Endothelial cell (in vitro differentiated cells): ENCODE measurements at regions not wholly inside any gene's neighbourhood (a gene's known extent, or its start where the extent isn't known, plus 50 kb on each side); places are given as distances from the start of the nearest gene placed in this dataset.

Experiments
- DNase-seq: peaks from one replicate; pipeline ENCODE4 v3.0.0; 2021; ENCODE audit warnings: low spot score
- H3K27ac Mint-ChIP-seq: one replicate; pipeline ENCODE4 v1.8.0; 2021; ENCODE audit warnings: mixed read lengths, inconsistent platforms; ENCODE audit not compliant: unreplicated experiment
- H3K27me3 Mint-ChIP-seq: one replicate; pipeline ENCODE4 v1.8.0; 2021; ENCODE audit warnings: mild to moderate bottlenecking, moderate library complexity, mixed read lengths, inconsistent platforms; ENCODE audit not compliant: unreplicated experiment
- H3K36me3 Mint-ChIP-seq: one replicate; pipeline ENCODE4 v1.8.0; 2021; ENCODE audit warnings: mild to moderate bottlenecking, low read depth, mixed read lengths, inconsistent platforms; ENCODE audit not compliant: unreplicated experiment
- H3K4me1 Mint-ChIP-seq: one replicate; pipeline ENCODE4 v1.8.0; 2021; ENCODE audit warnings: mild to moderate bottlenecking, mixed read lengths, inconsistent platforms; ENCODE audit not compliant: unreplicated experiment
- H3K4me3 Mint-ChIP-seq: one replicate; pipeline ENCODE4 v1.8.0; 2021; ENCODE audit warnings: mild to moderate bottlenecking, mixed read lengths, inconsistent platforms; ENCODE audit not compliant: unreplicated experiment
- H3K9me3 Mint-ChIP-seq: one replicate; pipeline ENCODE4 v1.8.0; 2021; ENCODE audit warnings: mixed read lengths, inconsistent platforms; ENCODE audit not compliant: unreplicated experiment
- TF ChIP-seq, protein P1 (sequence below): fragments of 200-600 bp; sonication (generic); IDR thresholded peaks from one replicate; pipeline ENCODE4 v1.5.0; 2021; ENCODE audit warnings: antibody characterized with exemption; ENCODE audit not compliant: unreplicated experiment

DNA sequence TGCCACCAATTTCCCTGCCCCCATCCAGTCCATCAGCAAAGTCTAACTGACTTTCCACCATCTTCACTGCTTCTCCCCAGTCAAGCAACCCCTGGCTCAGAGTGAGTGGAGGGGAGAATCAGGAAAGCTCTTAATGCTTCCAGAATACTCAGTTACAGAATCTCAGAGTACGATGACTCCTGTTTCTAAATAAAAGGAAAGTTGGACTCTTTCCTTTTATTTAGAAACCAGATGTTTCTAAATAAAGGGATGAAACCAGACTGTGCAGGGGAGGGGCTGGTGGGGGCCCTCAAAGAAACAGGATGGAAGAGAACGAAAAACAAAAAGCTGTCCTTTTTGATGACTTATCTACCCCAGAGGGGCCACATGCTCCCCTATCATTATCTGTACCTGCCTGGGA is 85.2 kb upstream of the PPM1J start:
- TF ChIP-seq, protein P1, sequence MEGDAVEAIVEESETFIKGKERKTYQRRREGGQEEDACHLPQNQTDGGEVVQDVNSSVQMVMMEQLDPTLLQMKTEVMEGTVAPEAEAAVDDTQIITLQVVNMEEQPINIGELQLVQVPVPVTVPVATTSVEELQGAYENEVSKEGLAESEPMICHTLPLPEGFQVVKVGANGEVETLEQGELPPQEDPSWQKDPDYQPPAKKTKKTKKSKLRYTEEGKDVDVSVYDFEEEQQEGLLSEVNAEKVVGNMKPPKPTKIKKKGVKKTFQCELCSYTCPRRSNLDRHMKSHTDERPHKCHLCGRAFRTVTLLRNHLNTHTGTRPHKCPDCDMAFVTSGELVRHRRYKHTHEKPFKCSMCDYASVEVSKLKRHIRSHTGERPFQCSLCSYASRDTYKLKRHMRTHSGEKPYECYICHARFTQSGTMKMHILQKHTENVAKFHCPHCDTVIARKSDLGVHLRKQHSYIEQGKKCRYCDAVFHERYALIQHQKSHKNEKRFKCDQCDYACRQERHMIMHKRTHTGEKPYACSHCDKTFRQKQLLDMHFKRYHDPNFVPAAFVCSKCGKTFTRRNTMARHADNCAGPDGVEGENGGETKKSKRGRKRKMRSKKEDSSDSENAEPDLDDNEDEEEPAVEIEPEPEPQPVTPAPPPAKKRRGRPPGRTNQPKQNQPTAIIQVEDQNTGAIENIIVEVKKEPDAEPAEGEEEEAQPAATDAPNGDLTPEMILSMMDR = no peak
- no peak overlapping the region for H3K4me3 Mint-ChIP-seq
- H3K4me1 Mint-ChIP-seq = peaks cover 10% of the 10 kb centered on the region
- H3K27ac Mint-ChIP-seq = no peak overlapping the region
- no peaks in the 10 kb centered on the region for H3K36me3 Mint-ChIP-seq
- DNase-seq = no peak
- peaks cover 10% of the 10 kb centered on the region for H3K27me3 Mint-ChIP-seq
- H3K9me3 Mint-ChIP-seq = no peaks in the 10 kb centered on the region

DNA sequence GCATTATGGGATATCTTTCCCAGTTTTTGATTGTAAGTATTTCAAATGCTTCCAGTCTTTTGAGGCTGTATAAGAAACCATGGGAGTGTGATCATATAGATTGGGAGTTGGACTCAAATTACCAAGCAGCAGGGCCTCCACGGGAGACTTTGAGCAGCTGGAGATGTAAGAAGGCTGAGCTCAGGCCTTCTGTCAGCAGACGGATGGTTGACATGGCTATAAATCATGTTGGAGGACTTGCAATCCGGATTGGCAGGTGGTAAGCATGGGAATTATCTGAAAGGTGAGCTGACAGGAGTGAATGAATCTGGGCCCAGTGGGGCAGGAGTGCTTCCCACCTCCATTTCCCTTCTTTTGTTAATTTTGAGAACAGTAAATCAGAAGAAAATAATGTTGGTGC is 83.2 kb upstream of the PPM1J start:
- H3K9me3 Mint-ChIP-seq = no peaks in the 10 kb centered on the region
- DNase-seq = no peak
- peaks cover under 1% of the 10 kb centered on the region for H3K36me3 Mint-ChIP-seq
- H3K27me3 Mint-ChIP-seq = peaks cover 12% of the 10 kb centered on the region
- H3K27ac Mint-ChIP-seq = no peak overlapping the region
- no peak overlapping the region for H3K4me3 Mint-ChIP-seq
- TF ChIP-seq, protein P1 = no peak
- peaks cover 3% of the 10 kb centered on the region for H3K4me1 Mint-ChIP-seq

DNA sequence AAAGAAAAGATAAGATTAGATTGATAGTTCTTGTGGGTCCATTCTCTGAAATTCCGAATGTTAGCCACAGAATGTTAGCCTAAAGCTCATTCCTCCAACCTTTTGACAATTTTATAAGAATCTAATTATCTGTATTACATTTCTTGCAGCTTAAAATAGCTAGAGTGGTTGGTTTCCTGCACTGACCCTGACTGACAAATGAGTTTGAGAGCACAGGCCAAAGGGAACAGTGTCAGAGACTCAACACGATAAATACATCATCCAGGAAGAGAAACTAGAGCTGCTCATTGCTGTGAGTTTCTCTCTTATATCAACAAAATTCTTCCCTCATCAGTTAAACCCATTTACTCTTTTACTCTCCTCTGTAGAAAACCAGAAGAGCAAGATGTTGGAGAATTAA is 82.1 kb upstream of the PPM1J start:
- Mint-ChIP-seq H3K27me3 (peaks cover 10% of the 10 kb centered on the region), H3K4me3 (no peak overlapping the region), H3K36me3 (peaks cover 4% of the 10 kb centered on the region), H3K4me1 (peaks cover 3% of the 10 kb centered on the region), H3K9me3 (no peaks in the 10 kb centered on the region), H3K27ac (no peak overlapping the region)
- TF ChIP-seq, protein P1 = no peak
- no peak for DNase-seq

DNA sequence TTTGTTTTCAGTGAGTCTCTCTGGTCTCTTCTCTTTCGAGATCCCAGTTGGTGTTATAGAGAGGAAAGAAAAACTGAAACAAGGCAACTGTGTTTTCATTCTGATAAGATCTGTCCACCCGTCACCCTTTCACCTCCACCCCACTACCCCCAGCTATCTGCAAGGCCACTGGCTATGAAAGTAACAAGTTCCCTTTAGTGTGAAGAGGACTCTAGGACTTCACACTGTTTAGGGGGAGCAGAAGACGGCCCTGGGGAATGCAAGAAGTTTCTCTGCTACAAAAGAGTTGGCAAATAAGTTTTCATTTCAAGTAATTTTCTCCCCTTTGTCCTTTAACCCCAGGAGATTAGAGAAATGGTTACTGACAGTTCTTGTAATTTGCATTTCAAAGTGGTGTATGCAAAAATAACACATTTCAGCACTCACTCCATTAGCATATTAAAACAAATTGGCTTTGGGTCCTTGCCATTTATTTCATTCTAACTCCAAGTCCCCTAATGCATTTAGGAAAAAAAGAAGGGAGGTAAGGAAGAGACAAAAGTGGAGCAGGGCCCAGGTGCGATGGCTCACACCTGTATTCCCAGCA is 79.6 kb upstream of the PPM1J start:
- TF ChIP-seq, protein P1 = no peak
- Mint-ChIP-seq H3K4me3 (no peak overlapping the region), H3K36me3 (peaks cover 4% of the 10 kb centered on the region), H3K4me1 (peaks cover 17% of the 10 kb centered on the region), H3K27ac (no peak overlapping the region), H3K27me3 (peaks cover 8% of the 10 kb centered on the region), H3K9me3 (no peaks in the 10 kb centered on the region)
- DNase-seq = no peak

DNA sequence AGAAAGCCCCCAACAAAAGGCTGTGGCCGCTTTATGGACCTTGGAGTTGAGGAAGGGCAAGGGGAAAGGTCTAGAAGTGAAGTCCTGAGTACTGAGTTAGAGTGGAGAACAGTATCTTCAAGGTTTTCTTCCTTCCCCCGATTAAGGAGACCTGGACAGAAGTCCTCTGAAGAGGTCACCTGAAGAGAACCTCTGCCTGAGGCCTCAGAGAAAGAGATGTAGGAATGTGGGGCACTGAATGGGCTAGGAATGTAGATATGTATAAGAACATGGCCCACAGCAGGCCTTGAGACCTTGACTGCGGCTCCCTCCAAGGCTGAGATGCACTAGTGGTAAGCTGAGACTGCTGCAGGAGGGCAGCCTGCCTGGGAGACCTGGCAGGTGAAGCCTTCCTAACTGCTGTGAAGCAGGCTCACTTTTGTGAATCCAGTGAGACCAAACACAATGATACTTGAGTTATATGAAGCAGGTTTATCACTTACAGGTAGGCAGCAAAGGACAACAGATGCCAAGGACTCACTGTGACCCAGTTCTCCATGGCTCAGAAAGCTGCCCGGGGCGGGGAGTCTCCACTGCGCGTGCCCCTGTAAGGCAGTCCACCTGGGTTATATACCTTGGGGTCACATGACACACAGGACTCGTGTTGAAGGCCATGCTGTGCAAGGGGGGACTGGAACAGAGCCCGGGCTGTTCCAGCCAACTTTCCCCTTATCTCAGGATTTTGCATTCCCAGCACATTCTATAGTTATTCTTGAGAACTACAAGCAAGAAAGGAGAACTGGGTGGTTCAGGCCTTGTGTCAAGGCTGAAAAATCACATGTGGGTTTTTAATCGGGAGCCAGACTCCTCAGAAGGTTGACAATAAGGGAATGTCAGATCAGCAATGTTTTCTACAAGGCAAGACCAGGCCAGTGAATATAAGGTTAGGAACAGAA is 78.8 kb upstream of the PPM1J start:
- Mint-ChIP-seq H3K4me3 (no peak overlapping the region), H3K27me3 (peaks cover 6% of the 10 kb centered on the region), H3K27ac (no peak overlapping the region), H3K4me1 (peaks cover 19% of the 10 kb centered on the region), H3K36me3 (peaks cover 4% of the 10 kb centered on the region), H3K9me3 (no peaks in the 10 kb centered on the region)
- no peak for DNase-seq
- TF ChIP-seq, protein P1 = no peak
